Activated CD4-positive, alpha-beta T cell treated with anti-CD3 and anti-CD28 coated beads for 48 hours (primary cell): ENCODE measurements at regions not wholly inside any gene's neighbourhood (a gene's known extent, or its start where the extent isn't known, plus 50 kb on each side); places are given as distances from the start of the nearest gene placed in this dataset.
"Not testable (repeated sequence)": the region's sequence is repeated elsewhere in the genome, so short reads cannot be mapped to it uniquely, and the experiment has no call there.

Source experiments
- DNase-seq: peaks from one replicate; pipeline ENCODE4 v3.0.0-alpha.2; 2020

- DNase-seq = no peak
Observed at GRCh38 chr3:20904671-20905070, 718.7 kb upstream of the SGO1 start.

GRCh38 chr3:20898962-20899361 lies 713.0 kb upstream of the SGO1 start:
- no peak for DNase-seq

- no peak for DNase-seq
Observed at GRCh38 chr3:20890111-20890519, 704.1 kb upstream of the SGO1 start.

GRCh38 chr3:20878691-20879090 lies 692.7 kb upstream of the SGO1 start:
- DNase-seq = no peak

- DNase-seq = no peak
Observed at GRCh38 chr3:20873235-20873634, 687.2 kb upstream of the SGO1 start.

GRCh38 chr3:20870106-20870899 lies 684.3 kb upstream of the SGO1 start:
- DNase-seq = no peak

- no peak for DNase-seq
Observed at GRCh38 chr3:20865803-20866202, 679.8 kb upstream of the SGO1 start.

- DNase-seq = no peak
Observed at GRCh38 chr3:20861454-20861853, 675.4 kb upstream of the SGO1 start.

GRCh38 chr3:20857636-20858035 lies 671.6 kb upstream of the SGO1 start:
- no peak for DNase-seq

GRCh38 chr3:20853890-20854289 lies 667.9 kb upstream of the SGO1 start:
- no peak for DNase-seq

- DNase-seq = no peak
Observed at GRCh38 chr3:20852712-20853111, 666.7 kb upstream of the SGO1 start.

- no peak for DNase-seq
Observed at GRCh38 chr3:20849975-20850374, 664.0 kb upstream of the SGO1 start.

GRCh38 chr3:20846832-20847231 lies 660.8 kb upstream of the SGO1 start:
- DNase-seq = no peak

GRCh38 chr3:20846066-20846465 lies 660.1 kb upstream of the SGO1 start:
- no peak for DNase-seq

GRCh38 chr3:20844851-20845250 lies 658.8 kb upstream of the SGO1 start:
- DNase-seq = no peak

- no peak for DNase-seq
Observed at GRCh38 chr3:20842594-20843436, 656.8 kb upstream of the SGO1 start.

- no peak for DNase-seq
Observed at GRCh38 chr3:20842002-20842401, 656.0 kb upstream of the SGO1 start.

GRCh38 chr3:20837676-20838302 lies 651.8 kb upstream of the SGO1 start:
- DNase-seq = no peak

GRCh38 chr3:20836801-20837200 lies 650.8 kb upstream of the SGO1 start:
- no peak for DNase-seq

GRCh38 chr3:20832963-20833362 lies 647.0 kb upstream of the SGO1 start:
- DNase-seq = no peak

- DNase-seq = no peak
Observed at GRCh38 chr3:20822251-20822650, 636.2 kb upstream of the SGO1 start.

GRCh38 chr3:20820872-20821271 lies 634.9 kb upstream of the SGO1 start:
- not testable (repeated sequence) for DNase-seq

GRCh38 chr3:20811631-20812030 lies 625.6 kb upstream of the SGO1 start:
- no peak for DNase-seq

GRCh38 chr3:20811006-20811405 lies 625.0 kb upstream of the SGO1 start:
- DNase-seq = no peak
